CD14-positive monocyte (primary cell): ENCODE measurements at regions not wholly inside any gene's neighbourhood (a gene's known extent, or its start where the extent isn't known, plus 50 kb on each side); places are given as distances from the start of the nearest gene placed in this dataset.
"Not testable (repeated sequence)": the region's sequence is repeated elsewhere in the genome, so short reads cannot be mapped to it uniquely, and the experiment has no call there.

Source experiments
- DNase-seq, 3 donors: peaks; one replicate each; pipeline ENCODE4 v3.0.0-alpha.2; 2011 to 2022
- H2AFZ ChIP-seq: 2 replicates; pipeline ENCODE4 v1.6.0; 2012; ENCODE audit warnings: mild to moderate bottlenecking, low read depth, low read length, inconsistent platforms; ENCODE audit not compliant: insufficient read depth, poor library complexity, severe bottlenecking
- H3K27ac ChIP-seq, 2 donors: 1 replicate in 1 of 2; 2 replicates in 1 of 2; pipeline ENCODE4 v1.5.1; 2012 to 2013; ENCODE audit warnings: low read length in 2 of 2, control low read depth in 1 of 2, inconsistent platforms in 1 of 2, low read depth in 1 of 2, mild to moderate bottlenecking in 1 of 2
- H3K27me3 ChIP-seq, 2 donors: one replicate each; pipeline versions ENCODE4 v1.6.0 to v1.6.1; 2011 to 2013; ENCODE audit warnings: low read length in 2 of 2; ENCODE audit not compliant: control insufficient read depth in 2 of 2, insufficient read depth in 2 of 2
- H3K36me3 ChIP-seq, 2 donors: replicated peaks in 1 of 2; 1 replicate in 1 of 2; 2 replicates in 1 of 2; pipeline versions ENCODE4 v1.5.1 to v1.6.1; 2012 to 2013; ENCODE audit warnings: low read length in 2 of 2, control low read depth in 1 of 2, inconsistent platforms in 1 of 2, mild to moderate bottlenecking in 1 of 2; ENCODE audit not compliant: insufficient read depth in 2 of 2, control insufficient read depth in 1 of 2
- H3K4me1 ChIP-seq, 2 donors: 1 replicate in 1 of 2; 2 replicates in 1 of 2; pipeline versions ENCODE4 v1.5.1 to v1.6.1; 2012 to 2013; ENCODE audit warnings: low read length in 2 of 2, control low read depth in 1 of 2, inconsistent platforms in 1 of 2, mild to moderate bottlenecking in 1 of 2, moderate library complexity in 1 of 2; ENCODE audit not compliant: insufficient read depth in 2 of 2, control insufficient read depth in 1 of 2
- H3K4me2 ChIP-seq: replicated peaks from 2 replicates; pipeline ENCODE3; 2012; ENCODE audit warnings: low read length, moderate library complexity, mild to moderate bottlenecking; ENCODE audit not compliant: poor library complexity, severe bottlenecking; ENCODE audit errors: extremely low read depth
- H3K4me3 ChIP-seq, 3 experiments: fragments of 200-600 bp in 1 of 3; sonication (generic) in 1 of 3; replicated peaks in 1 of 3; 1 replicate in 2 of 3; 2 replicates in 1 of 3; pipeline ENCODE4 v1.5.1; 2011 to 2013; ENCODE audit warnings: low read length in 3 of 3, mild to moderate bottlenecking in 3 of 3, control low read depth in 2 of 3, low read depth in 2 of 3, inconsistent platforms in 1 of 3, moderate library complexity in 1 of 3
- H3K79me2 ChIP-seq: 2 replicates; pipeline ENCODE4 v1.6.0; 2012; ENCODE audit warnings: mild to moderate bottlenecking, control low read depth, inconsistent platforms, low read length, moderate library complexity; ENCODE audit not compliant: insufficient read depth
- H3K9ac ChIP-seq: 2 replicates; pipeline ENCODE4 v1.6.0; 2017; ENCODE audit warnings: low read length, mild to moderate bottlenecking; ENCODE audit not compliant: insufficient read depth, poor library complexity, severe bottlenecking
- H3K9me3 ChIP-seq, 2 donors: replicated peaks in 1 of 2; 1 replicate in 1 of 2; 2 replicates in 1 of 2; pipeline versions ENCODE4 v1.5.1 to v1.6.1; 2012 to 2013; ENCODE audit warnings: low read length in 2 of 2, control low read depth in 1 of 2; ENCODE audit not compliant: control insufficient read depth in 1 of 2, insufficient read depth in 1 of 2
- H4K20me1 ChIP-seq: 2 replicates; pipeline ENCODE4 v1.6.0; 2012; ENCODE audit warnings: mild to moderate bottlenecking, low read length, control low read depth, moderate library complexity; ENCODE audit not compliant: insufficient read depth
- H3K27ac Mint-ChIP-seq, 7 donors: one replicate each; pipeline ENCODE4 v1.8.0; 2020; ENCODE audit warnings: mild to moderate bottlenecking in 7 of 7, mixed read lengths in 7 of 7, moderate library complexity in 6 of 7, inconsistent platforms in 2 of 7
- H3K27me3 Mint-ChIP-seq, 3 donors: one replicate each; pipeline ENCODE4 v1.8.0; 2021 to 2022; ENCODE audit warnings: low read depth in 3 of 3, mild to moderate bottlenecking in 3 of 3, mixed read lengths in 3 of 3, moderate library complexity in 3 of 3, inconsistent platforms in 1 of 3
- H3K36me3 Mint-ChIP-seq, 2 donors: one replicate each; pipeline ENCODE4 v1.8.0; 2020; ENCODE audit warnings: mixed read lengths in 2 of 2, inconsistent platforms in 1 of 2, mild to moderate bottlenecking in 1 of 2
- H3K4me1 Mint-ChIP-seq: one replicate; pipeline ENCODE4 v1.8.0; 2020; ENCODE audit warnings: mild to moderate bottlenecking, mixed read lengths
- H3K4me3 Mint-ChIP-seq, 2 donors: one replicate each; pipeline ENCODE4 v1.8.0; 2020; ENCODE audit warnings: mild to moderate bottlenecking in 2 of 2, mixed read lengths in 2 of 2, moderate library complexity in 1 of 2
- H3K9me3 Mint-ChIP-seq, 7 donors: one replicate each; pipeline ENCODE4 v1.8.0; 2020 to 2022; ENCODE audit warnings: mixed read lengths in 7 of 7, mild to moderate bottlenecking in 6 of 7, moderate library complexity in 6 of 7, inconsistent platforms in 2 of 7
- CTCF ChIP-seq: fragments of 200-600 bp; IDR thresholded peaks from one replicate; pipeline ENCODE4 v1.8.0; 2022; ENCODE audit warnings: antibody characterized with exemption, mild to moderate bottlenecking
- whole genome bisulfite sequencing: methylation state at CpG from one replicate; pipeline ENCODE4 v1.1.5; 2013; ENCODE audit warnings: missing lambda C conversion rate; ENCODE audit not compliant: insufficient coverage; 5-methylcytosine and 5-hydroxymethylcytosine counted together
- intact Hi-C, 2 donors: fragments of 100-400 bp; cut with micrococcal nuclease; formaldehyde crosslinking; loops; one replicate each; pipeline versions ENCODE4 v1.15.0 to v1.15.1; 2023

- H3K79me2 ChIP-seq: no peaks in the 10 kb centered on the region
- intact Hi-C loops: no loop called here
- H3K4me2 ChIP-seq: no peak overlapping the region
- H3K4me1 ChIP-seq: no peaks in the 10 kb centered on the region
- no peak overlapping the region for H2AFZ ChIP-seq
- H3K27ac ChIP-seq: no peak overlapping the region
- Mint-ChIP-seq H3K36me3 (no peaks in the 10 kb centered on the region), H3K4me3 (no peak overlapping the region), H3K27ac (no peak overlapping the region), H3K9me3 (peaks cover 0 to 18% (median 8%) of the 10 kb centered on the region in 7 donors), H3K27me3 (no peaks in the 10 kb centered on the region), H3K4me1 (no peaks in the 10 kb centered on the region)
- DNase-seq: no peak
- no peaks in the 10 kb centered on the region for H3K27me3 ChIP-seq
- H3K36me3 ChIP-seq: no peaks in the 10 kb centered on the region
- no CpG with 5 or more reads among the region's 6 CpGs for WGBS
- no peak overlapping the region for H3K9ac ChIP-seq
- TF ChIP-seq CTCF: no peak
- H3K9me3 ChIP-seq: peaks cover 0 to 4% of the 10 kb centered on the region in 2 donors
- no peak overlapping the region for H3K4me3 ChIP-seq
- H4K20me1 ChIP-seq: no peaks in the 10 kb centered on the region
These were observed 51.2 kb upstream of the SGCE start for GRCh38 chr7:94706996-94707740.

- TF ChIP-seq CTCF: no peak
- Histone ChIP-seq H4K20me1 (no peaks in the 10 kb centered on the region), H3K4me3 (no peak overlapping the region), H3K4me1 (no peaks in the 10 kb centered on the region), H3K4me2 (no peak overlapping the region), H3K36me3 (no peaks in the 10 kb centered on the region), H3K9ac (no peak overlapping the region), H3K9me3 (peaks cover 0 to under 1% of the 10 kb centered on the region in 2 donors), H3K79me2 (no peaks in the 10 kb centered on the region), H3K27me3 (no peaks in the 10 kb centered on the region), H2AFZ (no peak overlapping the region), H3K27ac (no peak overlapping the region)
- H3K4me1 Mint-ChIP-seq: no peaks in the 10 kb centered on the region
- DNase-seq: no peak
- H3K36me3 Mint-ChIP-seq: no peaks in the 10 kb centered on the region
- no peaks in the 10 kb centered on the region for H3K27me3 Mint-ChIP-seq
- no CpG with 5 or more reads among the region's 2 CpGs for WGBS
- no peak overlapping the region for H3K27ac Mint-ChIP-seq
- intact Hi-C loops: no loop called here
- H3K4me3 Mint-ChIP-seq: no peak overlapping the region
- peaks cover 0 to 9% (median 6%) of the 10 kb centered on the region in 7 donors for H3K9me3 Mint-ChIP-seq
These were observed 54.3 kb upstream of the SGCE start for GRCh38 chr7:94710256-94710655.

- H3K4me3 Mint-ChIP-seq, H3K27ac ChIP-seq, H3K4me1 ChIP-seq, H3K79me2 ChIP-seq, H3K4me1 Mint-ChIP-seq, H3K36me3 Mint-ChIP-seq, H3K27me3 Mint-ChIP-seq, H3K27me3 ChIP-seq, H3K4me3 ChIP-seq, intact Hi-C loops, H3K4me2 ChIP-seq, H3K36me3 ChIP-seq, H4K20me1 ChIP-seq, H2AFZ ChIP-seq, DNase-seq, H3K27ac Mint-ChIP-seq, H3K9ac ChIP-seq: not testable (repeated sequence)
- H3K9me3 ChIP-seq: peaks cover 3 to 13% of the 10 kb centered on the region in 2 donors
- 98% methylated on average over 6 of the region's 8 CpGs for WGBS
- H3K9me3 Mint-ChIP-seq: peaks cover 2 to 14% (median 6%) of the 10 kb centered on the region in 7 donors
These were observed 66.4 kb upstream of the SGCE start for GRCh38 chr7:94722360-94722759.
